Activated T-helper 1 cell treated with anti-CD3 and anti-CD28 coated beads, Interleukin-2, amount 50 U/mL, for 16 hours (primary cell): ENCODE measurements at regions not wholly inside any gene's neighbourhood (a gene's known extent, or its start where the extent isn't known, plus 50 kb on each side); places are given as distances from the start of the nearest gene placed in this dataset.

Experiments
- DNase-seq, 2 donors: peaks; one replicate each; pipeline ENCODE4 v3.0.0-alpha.2; 2020; ENCODE audit warnings: low read depth in 1 of 2, low spot score in 1 of 2

- no peak for DNase-seq
These were observed 404.1 kb downstream of the GALR1 start for GRCh38 chr18:77653792-77654191.

- DNase-seq: no peak
These were observed 404.7 kb downstream of the GALR1 start for GRCh38 chr18:77654302-77654701.

GRCh38 chr18:77657651-77658298 lies 408.1 kb downstream of the GALR1 start:
- DNase-seq: no peak

- DNase-seq: no peak
These were observed 408.6 kb downstream of the GALR1 start for GRCh38 chr18:77658299-77658662.

- DNase-seq: no peak
These were observed 409.3 kb downstream of the GALR1 start for GRCh38 chr18:77658751-77659448.

- no peak for DNase-seq
These were observed 417.0 kb downstream of the GALR1 start for GRCh38 chr18:77666613-77667012.

- DNase-seq: no peak
These were observed 418.6 kb downstream of the GALR1 start for GRCh38 chr18:77668219-77668618.

- no peak for DNase-seq
These were observed 419.7 kb downstream of the GALR1 start for GRCh38 chr18:77669331-77669730.

GRCh38 chr18:77671456-77672167 lies 422.0 kb downstream of the GALR1 start:
- no peak for DNase-seq

- DNase-seq: no peak
These were observed 427.3 kb downstream of the GALR1 start for GRCh38 chr18:77676910-77677309.

- DNase-seq: no peak
These were observed 427.9 kb downstream of the GALR1 start for GRCh38 chr18:77677536-77677935.

- DNase-seq: no peak
These were observed 430.2 kb downstream of the GALR1 start for GRCh38 chr18:77679869-77680268.

- no peak for DNase-seq
These were observed 450.4 kb downstream of the GALR1 start for GRCh38 chr18:77700051-77700450.

- no peak for DNase-seq
These were observed 452.3 kb downstream of the GALR1 start for GRCh38 chr18:77701977-77702376.

- DNase-seq: no peak
These were observed 453.0 kb downstream of the GALR1 start for GRCh38 chr18:77702686-77703085.

GRCh38 chr18:77705301-77705700 lies 455.7 kb downstream of the GALR1 start:
- DNase-seq: no peak

GRCh38 chr18:77708826-77709506 lies 459.3 kb downstream of the GALR1 start:
- DNase-seq: no peak

GRCh38 chr18:77711096-77711495 lies 461.4 kb downstream of the GALR1 start:
- no peak for DNase-seq

- DNase-seq: no peak
These were observed 465.1 kb downstream of the GALR1 start for GRCh38 chr18:77714716-77715115.

- no peak for DNase-seq
These were observed 466.6 kb downstream of the GALR1 start for GRCh38 chr18:77716282-77716681.

- no peak for DNase-seq
These were observed 483.8 kb downstream of the GALR1 start for GRCh38 chr18:77733292-77733903.
